Heart left ventricle (tissue), 16 donors: ENCODE measurements at regions not wholly inside any gene's neighbourhood (a gene's known extent, or its start where the extent isn't known, plus 50 kb on each side); places are given as distances from the start of the nearest gene placed in this dataset.

Experiments used
- ATAC-seq, 4 donors: fragments of 200-7000 bp; cut with Tn5 transposase; one replicate each; pipeline ENCODE4 v1.9.1; 2020 to 2022; ENCODE audit warnings: moderate library complexity in 4 of 4, mild to moderate bottlenecking in 3 of 4, moderate number of reproducible peaks in 1 of 4
- DNase-seq, 5 donors: peaks; one replicate each; pipeline ENCODE4 v3.0.0-alpha.2; 2020
- H3K27ac ChIP-seq, 12 donors: fragments of 200-600 bp; sonication (generic) in 4 of 12; one replicate each; pipeline versions ENCODE4 v1.5.0 to v1.8.0; 2016 to 2022; ENCODE audit warnings: mild to moderate bottlenecking in 2 of 12
- H3K27me3 ChIP-seq, 9 donors: fragments of 200-600 bp; sonication (generic) in 2 of 9; one replicate each; pipeline versions ENCODE4 v1.5.1 to v1.8.0; 2016 to 2022; ENCODE audit warnings: mild to moderate bottlenecking in 3 of 9
- H3K36me3 ChIP-seq, 9 donors: fragments of 200-600 bp; sonication (generic) in 2 of 9; one replicate each; pipeline versions ENCODE4 v1.5.0 to v1.8.0; 2018 to 2022; ENCODE audit warnings: mild to moderate bottlenecking in 2 of 9
- H3K4me1 ChIP-seq, 12 donors: fragments of 200-600 bp; sonication (generic) in 4 of 12; one replicate each; pipeline versions ENCODE4 v1.5.0 to v1.8.0; 2016 to 2022; ENCODE audit warnings: mild to moderate bottlenecking in 3 of 12
- H3K4me3 ChIP-seq, 12 donors: fragments of 200-600 bp; sonication (generic) in 4 of 12; one replicate each; pipeline versions ENCODE4 v1.5.0 to v1.8.0; 2017 to 2022; ENCODE audit warnings: mild to moderate bottlenecking in 9 of 12, moderate library complexity in 4 of 12
- H3K9me3 ChIP-seq, 12 donors: fragments of 200-600 bp; sonication (generic) in 4 of 12; one replicate each; pipeline versions ENCODE4 v1.5.0 to v1.8.0; 2016 to 2022; ENCODE audit warnings: mild to moderate bottlenecking in 1 of 12
- CTCF ChIP-seq, 12 donors: fragments of 200-600 bp; sonication (generic) in 4 of 12; IDR thresholded peaks; one replicate each; pipeline versions ENCODE4 v1.5.0 to v1.8.0; 2018 to 2022; ENCODE audit warnings: antibody characterized with exemption in 12 of 12, mild to moderate bottlenecking in 5 of 12
- POLR2A ChIP-seq, 2 donors: fragments of 450-650 bp; IDR thresholded peaks; one replicate each; pipeline ENCODE4 v1.6.1; 2017; ENCODE audit warnings: antibody characterized with exemption in 2 of 2, mild to moderate bottlenecking in 2 of 2, moderate library complexity in 2 of 2
- WGBS, 4 donors: extraction: QIAGEN DNeasy Blood & Tissue Kit in 2 of 4; methylation state at CpG; one replicate each; pipeline versions ENCODE4 v1.1.5 to v1.1.7; 2013 to 2018; 5-methylcytosine and 5-hydroxymethylcytosine counted together
- intact Hi-C, 10 donors: fragments of 100-400 bp; cut with DNase I; formaldehyde crosslinking; loops; one replicate each; pipeline versions ENCODE4 v1.11.1 to v1.14.2; 2022
- donor health status: ischemic (EF 13 %, LVEDD 7.1; RV severe dilation, severe dysfunction).
- donor health status: healthy with polysubstance abuse.
- donor health status: DM: no; HTN: yes; CAD: no.
- donor health status: DM: no; HTN: no; CAD: no.
- donor health status: ischemic (EF 25% LVEDD 6.9; RV normal size, moderate dysfunction).
- donor health status: ischemic (EF 25% LVEDD 5.7; RV mildly dilated, moderate dysfunction).
- donor health status: healthy.
- donor health status: DM: yes; HTN: yes; CAD: no.
- donor health status: ischemic (EF 35%, LVEDD 5.7; RV mildly dilated, moderate dysfunction).
- donor health status: nonischemic (EF 11% LVEDD 7.7; RV severe dilation, severe dysfunction).
- donor health status: DM: yes; HTN: yes; CAD: no.
- donor health status: PGD.
- donor health status: ischemic (EF 29% LVEDD 5.4; RV normal size, mild dysfunction).
- donor health status: nonischemic (EF 23%, LVEDD 6.1; RV moderate dilation, normal function).

GRCh38 chr2:114218383-114218782, 224.1 kb upstream of the DPP10 start:
- intact Hi-C loops = no loop called here
- Histone ChIP-seq H3K27me3 (no peaks in the 10 kb centered on the region), H3K36me3 (no peaks in the 10 kb centered on the region), H3K27ac (no peak overlapping the region), H3K9me3 (no peaks in the 10 kb centered on the region), H3K4me3 (no peak overlapping the region), H3K4me1 (no peaks in the 10 kb centered on the region)
- no peak for DNase-seq
- TF ChIP-seq CTCF (IDR thresholded peaks at IDR 0.05) (no peak), POLR2A (IDR thresholded peaks at IDR 0.05) (no peak)
- WGBS, 4 donors = 37 to 52% (median 42%) methylated on average over 2 of the region's 2 CpGs
- ATAC-seq = no peak

GRCh38 chr2:114219456-114219855, 223.0 kb upstream of the DPP10 start:
- H3K36me3 ChIP-seq = no peaks in the 10 kb centered on the region
- WGBS, 4 donors = 32 to 47% (median 37%) methylated on average over 1 of the region's 1 CpG
- H3K4me1 ChIP-seq = no peaks in the 10 kb centered on the region
- no peak for ATAC-seq
- H3K4me3 ChIP-seq = no peak overlapping the region
- no peak for DNase-seq
- no peaks in the 10 kb centered on the region for H3K27me3 ChIP-seq
- no peaks in the 10 kb centered on the region for H3K9me3 ChIP-seq
- intact Hi-C loops = no loop called here
- TF ChIP-seq POLR2A (IDR thresholded peaks at IDR 0.05) (no peak), CTCF (IDR thresholded peaks at IDR 0.05) (no peak)
- H3K27ac ChIP-seq = no peak overlapping the region

GRCh38 chr2:114222344-114222743, 220.1 kb upstream of the DPP10 start:
- H3K27ac ChIP-seq = no peak overlapping the region
- no peaks in the 10 kb centered on the region for H3K9me3 ChIP-seq
- intact Hi-C loops = no loop called here
- H3K4me3 ChIP-seq = no peak overlapping the region
- H3K36me3 ChIP-seq = no peaks in the 10 kb centered on the region
- 5 to 27% (median 17%) methylated on average over 1 of the region's 1 CpG for WGBS, 4 donors
- TF ChIP-seq POLR2A (IDR thresholded peaks at IDR 0.05) (no peak), CTCF (IDR thresholded peaks at IDR 0.05) (no peak)
- H3K27me3 ChIP-seq = no peaks in the 10 kb centered on the region
- DNase-seq = no peak
- no peaks in the 10 kb centered on the region for H3K4me1 ChIP-seq
- ATAC-seq = no peak

- TF ChIP-seq CTCF (IDR thresholded peaks at IDR 0.05) = no peak
- H3K9me3 ChIP-seq = peaks cover 0 to 18% (median 0%) of the 10 kb centered on the region in 12 donors
- no peaks in the 10 kb centered on the region for H3K36me3 ChIP-seq
- no peak for ATAC-seq
- H3K4me1 ChIP-seq = no peaks in the 10 kb centered on the region
- no peak overlapping the region for H3K27ac ChIP-seq
- no peak overlapping the region for H3K4me3 ChIP-seq
- DNase-seq = no peak
- no peaks in the 10 kb centered on the region for H3K27me3 ChIP-seq
- intact Hi-C loops = no loop called here
These were observed 210.5 kb upstream of the DPP10 start for GRCh38 chr2:114231921-114232320.
